Inflammatory macrophage (primary cell): ENCODE measurements at regions not wholly inside any gene's neighbourhood (a gene's known extent, or its start where the extent isn't known, plus 50 kb on each side); places are given as distances from the start of the nearest gene placed in this dataset.

ENCODE experiments used
- DNase-seq, 2 donors: peaks; one replicate each; pipeline ENCODE4 v3.0.0-alpha.2; 2020 to 2022

- no peak for DNase-seq
Measured at GRCh38 chr1:55555956-55556725, 341.0 kb upstream of the USP24 start.

GRCh38 chr1:55554611-55555010 lies 339.4 kb upstream of the USP24 start:
- DNase-seq, result no peak

GRCh38 chr1:55552636-55553035 lies 337.5 kb upstream of the USP24 start:
- DNase-seq, result no peak

- DNase-seq, result no peak
Measured at GRCh38 chr1:55547405-55547804, 332.2 kb upstream of the USP24 start.

- no peak for DNase-seq
Measured at GRCh38 chr1:55546553-55546952, 331.4 kb upstream of the USP24 start.

GRCh38 chr1:55544826-55545225 lies 329.7 kb upstream of the USP24 start:
- no peak for DNase-seq

GRCh38 chr1:55542901-55543504 lies 327.8 kb upstream of the USP24 start:
- DNase-seq, result no peak

- no peak for DNase-seq
Measured at GRCh38 chr1:55541296-55541695, 326.1 kb upstream of the USP24 start.

- DNase-seq, result no peak
Measured at GRCh38 chr1:55539652-55540512, 324.7 kb upstream of the USP24 start.

GRCh38 chr1:55538428-55538827 lies 323.3 kb upstream of the USP24 start:
- no peak for DNase-seq

GRCh38 chr1:55536545-55536865 lies 321.3 kb upstream of the USP24 start:
- no peak for DNase-seq

GRCh38 chr1:55535724-55536544 lies 320.8 kb upstream of the USP24 start:
- no peak for DNase-seq

GRCh38 chr1:55534565-55535121 lies 319.5 kb upstream of the USP24 start:
- no peak for DNase-seq

GRCh38 chr1:55531644-55532043 lies 316.5 kb upstream of the USP24 start:
- no peak for DNase-seq

GRCh38 chr1:55530749-55531478 lies 315.8 kb upstream of the USP24 start:
- DNase-seq, result no peak

GRCh38 chr1:55529017-55529416 lies 313.9 kb upstream of the USP24 start:
- no peak for DNase-seq

GRCh38 chr1:55527831-55528230 lies 312.7 kb upstream of the USP24 start:
- DNase-seq, result no peak

GRCh38 chr1:55526716-55527115 lies 311.6 kb upstream of the USP24 start:
- no peak for DNase-seq

GRCh38 chr1:55524006-55524405 lies 308.8 kb upstream of the USP24 start:
- DNase-seq, result no peak

- DNase-seq, result no peak
Measured at GRCh38 chr1:55522982-55523381, 307.8 kb upstream of the USP24 start.

- no peak for DNase-seq
Measured at GRCh38 chr1:55522353-55522903, 307.3 kb upstream of the USP24 start.
